GM23338 (cell line): ENCODE measurements at regions not wholly inside any gene's neighbourhood (a gene's known extent, or its start where the extent isn't known, plus 50 kb on each side); places are given as distances from the start of the nearest gene placed in this dataset.

ENCODE experiments used
- ATAC-seq: fragments of 200-7000 bp; cut with Tn5 transposase; 3 replicates; pipeline ENCODE4 v1.9.1; 2020
- DNase-seq: peaks from one replicate; pipeline ENCODE4 v3.0.0-alpha.2; 2015; ENCODE audit warnings: low spot score
- H2AFZ ChIP-seq: fragments of 200-600 bp; sonication (generic); 2 replicates; pipeline ENCODE4 v1.8.0; 2016; ENCODE audit warnings: antibody characterized with exemption, mild to moderate bottlenecking, moderate library complexity
- H3F3A ChIP-seq: fragments of 200-600 bp; sonication (generic); replicated peaks from 2 replicates; pipeline ENCODE4 v1.8.0; 2017; ENCODE audit warnings: antibody characterized with exemption, mixed run types, low read depth
- H3K27ac ChIP-seq: fragments of 200-600 bp; sonication (generic); 2 replicates; pipeline ENCODE4 v1.6.1; 2016; ENCODE audit warnings: low read depth
- H3K27me3 ChIP-seq: fragments of 200-600 bp; sonication (generic); 2 replicates; pipeline ENCODE4 v1.8.0; 2016; ENCODE audit warnings: mild to moderate bottlenecking, mixed run types, moderate library complexity; ENCODE audit not compliant: insufficient read depth
- H3K36me3 ChIP-seq: fragments of 200-600 bp; sonication (generic); 2 replicates; pipeline ENCODE4 v1.8.0; 2016; ENCODE audit warnings: mild to moderate bottlenecking; ENCODE audit not compliant: insufficient read depth
- H3K4me1 ChIP-seq: fragments of 200-600 bp; sonication (generic); 2 replicates; pipeline ENCODE4 v1.8.0; 2016; ENCODE audit warnings: mild to moderate bottlenecking, moderate library complexity; ENCODE audit not compliant: insufficient read depth
- H3K4me2 ChIP-seq: fragments of 200-600 bp; sonication (generic); 2 replicates; pipeline ENCODE4 v1.7.1; 2017; ENCODE audit warnings: mixed run types
- H3K4me3 ChIP-seq: fragments of 200-600 bp; sonication (generic); 2 replicates; pipeline ENCODE4 v1.6.1; 2016; ENCODE audit warnings: mixed run types
- H3K79me2 ChIP-seq: fragments of 200-600 bp; sonication (generic); replicated peaks from 2 replicates; pipeline ENCODE4 v1.8.0; 2017; ENCODE audit warnings: mild to moderate bottlenecking; ENCODE audit not compliant: insufficient read depth
- H3K9me2 ChIP-seq: fragments of 200-600 bp; sonication (generic); 2 replicates; pipeline ENCODE4 v1.8.0; 2017; ENCODE audit not compliant: insufficient read depth
- H4K20me1 ChIP-seq: fragments of 200-600 bp; sonication (generic); replicated peaks from 2 replicates; pipeline ENCODE4 v1.8.0; 2017; ENCODE audit warnings: mild to moderate bottlenecking; ENCODE audit not compliant: insufficient read depth
- H3K27ac Mint-ChIP-seq: 2 replicates; pipeline ENCODE4 v1.8.0; 2020; ENCODE audit warnings: inconsistent platforms, mild to moderate bottlenecking, moderate library complexity, mixed read lengths
- H3K27me3 Mint-ChIP-seq: 3 replicates; pipeline ENCODE4 v1.8.0; 2022; ENCODE audit warnings: low read depth, mild to moderate bottlenecking, moderate library complexity, mixed read lengths, inconsistent platforms; ENCODE audit not compliant: insufficient read depth, poor library complexity
- H3K36me3 Mint-ChIP-seq: 3 replicates; pipeline ENCODE4 v1.8.0; 2021; ENCODE audit warnings: low read depth, mild to moderate bottlenecking, inconsistent platforms, moderate library complexity, mixed read lengths
- H3K4me1 Mint-ChIP-seq: 3 replicates; pipeline ENCODE4 v1.8.0; 2020; ENCODE audit warnings: mild to moderate bottlenecking, inconsistent platforms, mixed read lengths
- H3K4me3 Mint-ChIP-seq: 3 replicates; pipeline ENCODE4 v1.8.0; 2021; ENCODE audit warnings: moderate library complexity, mild to moderate bottlenecking, inconsistent platforms, mixed read lengths
- H3K9me3 Mint-ChIP-seq: 3 replicates; pipeline ENCODE4 v1.8.0; 2020; ENCODE audit warnings: moderate library complexity, mild to moderate bottlenecking, inconsistent platforms, mixed read lengths
- EZH2 ChIP-seq: fragments of 200-600 bp; sonication (generic); IDR thresholded peaks from one replicate; pipeline ENCODE4 v1.8.0; 2017; ENCODE audit warnings: antibody characterized with exemption, mild to moderate bottlenecking, low read depth; ENCODE audit not compliant: unreplicated experiment
- JUNB ChIP-seq: IDR thresholded peaks from one replicate; pipeline ENCODE4 v1.6.1; 2016; ENCODE audit warnings: antibody characterized with exemption; ENCODE audit not compliant: unreplicated experiment
- TF ChIP-seq, protein P1 (sequence below): IDR thresholded peaks from one replicate; pipeline ENCODE4 v1.6.1; 2018; ENCODE audit warnings: antibody characterized with exemption; ENCODE audit not compliant: unreplicated experiment
- TF ChIP-seq, protein P2 (sequence below), 2 experiments: fragments of 200-600 bp in 1 of 2; sonication (generic) in 1 of 2; conservative IDR thresholded peaks; 2 replicates each; pipeline versions ENCODE4 v1.5.1 to v1.6.1; 2016 to 2017; ENCODE audit warnings: antibody characterized with exemption in 2 of 2, low read depth in 2 of 2, mild to moderate bottlenecking in 2 of 2, moderate library complexity in 1 of 2

DNA sequence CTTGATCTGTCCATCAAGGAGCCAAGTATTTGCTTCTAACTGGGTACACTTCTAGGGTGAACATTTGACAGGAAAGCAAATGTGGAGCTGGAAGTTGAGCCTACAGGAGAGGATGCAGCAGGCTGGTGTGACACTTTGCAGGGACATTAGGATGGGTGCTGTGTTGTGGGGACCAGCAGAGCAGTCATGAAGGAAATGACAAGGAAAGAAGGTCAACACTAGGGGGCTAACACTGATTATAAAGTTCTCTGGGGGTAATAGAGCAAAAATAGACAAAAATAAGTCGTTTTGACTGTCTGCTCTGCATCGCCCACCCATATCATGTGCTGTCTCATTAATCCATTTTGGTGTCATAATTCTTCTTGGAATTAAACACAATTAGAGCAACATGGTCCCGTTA, 652.4 kb downstream of the STK39 start:
- no peaks in the 10 kb centered on the region for H4K20me1 ChIP-seq
- peaks cover 4% of the 10 kb centered on the region; the same call in 2 of the 3 replicates for H3K9me3 Mint-ChIP-seq
- ATAC-seq (peak; percentile 47; the same call in 2 of the 3 replicates), DNase-seq (peak; percentile 15)
- no peaks in the 10 kb centered on the region for H3K4me1 Mint-ChIP-seq
- no peaks in the 10 kb centered on the region for H3K4me1 ChIP-seq
- no peaks in the 10 kb centered on the region; the same call in 1 of the 2 replicates for H3K9me2 ChIP-seq
- H2AFZ ChIP-seq, result no peak overlapping the region
- H3K27ac Mint-ChIP-seq, result no peak overlapping the region
- no peaks in the 10 kb centered on the region for H3F3A ChIP-seq
- peaks cover 5% of the 10 kb centered on the region for H3K36me3 Mint-ChIP-seq
- no peak overlapping the region for H3K4me3 ChIP-seq
- no peaks in the 10 kb centered on the region for H3K27me3 Mint-ChIP-seq
- no peaks in the 10 kb centered on the region for H3K79me2 ChIP-seq
- H3K4me2 ChIP-seq, result no peak overlapping the region
- H3K4me3 Mint-ChIP-seq, result no peak overlapping the region
- H3K36me3 ChIP-seq, result no peaks in the 10 kb centered on the region
- H3K27ac ChIP-seq, result no peak overlapping the region
- H3K27me3 ChIP-seq, result no peaks in the 10 kb centered on the region
- TF ChIP-seq, protein P1, sequence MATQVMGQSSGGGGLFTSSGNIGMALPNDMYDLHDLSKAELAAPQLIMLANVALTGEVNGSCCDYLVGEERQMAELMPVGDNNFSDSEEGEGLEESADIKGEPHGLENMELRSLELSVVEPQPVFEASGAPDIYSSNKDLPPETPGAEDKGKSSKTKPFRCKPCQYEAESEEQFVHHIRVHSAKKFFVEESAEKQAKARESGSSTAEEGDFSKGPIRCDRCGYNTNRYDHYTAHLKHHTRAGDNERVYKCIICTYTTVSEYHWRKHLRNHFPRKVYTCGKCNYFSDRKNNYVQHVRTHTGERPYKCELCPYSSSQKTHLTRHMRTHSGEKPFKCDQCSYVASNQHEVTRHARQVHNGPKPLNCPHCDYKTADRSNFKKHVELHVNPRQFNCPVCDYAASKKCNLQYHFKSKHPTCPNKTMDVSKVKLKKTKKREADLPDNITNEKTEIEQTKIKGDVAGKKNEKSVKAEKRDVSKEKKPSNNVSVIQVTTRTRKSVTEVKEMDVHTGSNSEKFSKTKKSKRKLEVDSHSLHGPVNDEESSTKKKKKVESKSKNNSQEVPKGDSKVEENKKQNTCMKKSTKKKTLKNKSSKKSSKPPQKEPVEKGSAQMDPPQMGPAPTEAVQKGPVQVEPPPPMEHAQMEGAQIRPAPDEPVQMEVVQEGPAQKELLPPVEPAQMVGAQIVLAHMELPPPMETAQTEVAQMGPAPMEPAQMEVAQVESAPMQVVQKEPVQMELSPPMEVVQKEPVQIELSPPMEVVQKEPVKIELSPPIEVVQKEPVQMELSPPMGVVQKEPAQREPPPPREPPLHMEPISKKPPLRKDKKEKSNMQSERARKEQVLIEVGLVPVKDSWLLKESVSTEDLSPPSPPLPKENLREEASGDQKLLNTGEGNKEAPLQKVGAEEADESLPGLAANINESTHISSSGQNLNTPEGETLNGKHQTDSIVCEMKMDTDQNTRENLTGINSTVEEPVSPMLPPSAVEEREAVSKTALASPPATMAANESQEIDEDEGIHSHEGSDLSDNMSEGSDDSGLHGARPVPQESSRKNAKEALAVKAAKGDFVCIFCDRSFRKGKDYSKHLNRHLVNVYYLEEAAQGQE, result no peak
- TF ChIP-seq, protein P2, sequence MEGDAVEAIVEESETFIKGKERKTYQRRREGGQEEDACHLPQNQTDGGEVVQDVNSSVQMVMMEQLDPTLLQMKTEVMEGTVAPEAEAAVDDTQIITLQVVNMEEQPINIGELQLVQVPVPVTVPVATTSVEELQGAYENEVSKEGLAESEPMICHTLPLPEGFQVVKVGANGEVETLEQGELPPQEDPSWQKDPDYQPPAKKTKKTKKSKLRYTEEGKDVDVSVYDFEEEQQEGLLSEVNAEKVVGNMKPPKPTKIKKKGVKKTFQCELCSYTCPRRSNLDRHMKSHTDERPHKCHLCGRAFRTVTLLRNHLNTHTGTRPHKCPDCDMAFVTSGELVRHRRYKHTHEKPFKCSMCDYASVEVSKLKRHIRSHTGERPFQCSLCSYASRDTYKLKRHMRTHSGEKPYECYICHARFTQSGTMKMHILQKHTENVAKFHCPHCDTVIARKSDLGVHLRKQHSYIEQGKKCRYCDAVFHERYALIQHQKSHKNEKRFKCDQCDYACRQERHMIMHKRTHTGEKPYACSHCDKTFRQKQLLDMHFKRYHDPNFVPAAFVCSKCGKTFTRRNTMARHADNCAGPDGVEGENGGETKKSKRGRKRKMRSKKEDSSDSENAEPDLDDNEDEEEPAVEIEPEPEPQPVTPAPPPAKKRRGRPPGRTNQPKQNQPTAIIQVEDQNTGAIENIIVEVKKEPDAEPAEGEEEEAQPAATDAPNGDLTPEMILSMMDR (conservative IDR thresholded peaks at IDR 0.05; ENCODE audit: low read depth in 2 of 2), result peak; percentile 32 to 35; a peak in 3 of 4 replicates

DNA sequence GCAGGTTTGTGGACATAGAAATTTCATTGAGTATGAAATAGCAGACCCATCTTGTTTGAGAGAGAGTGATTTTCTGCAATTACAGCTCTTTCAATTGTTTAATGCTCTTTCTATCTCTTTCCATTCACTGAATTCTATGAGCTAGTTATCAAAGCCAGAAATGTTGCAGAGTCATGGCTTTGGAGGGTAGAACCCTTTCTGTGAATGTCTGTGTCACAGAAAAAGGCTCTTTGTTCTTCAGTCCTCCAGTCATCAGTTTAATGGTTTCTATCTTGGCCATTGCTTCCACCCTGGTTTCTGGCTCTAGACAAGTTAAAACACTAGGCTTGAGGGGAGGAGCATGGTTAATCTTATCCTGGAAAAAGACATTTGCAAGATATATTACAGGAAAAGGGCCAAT, 655.0 kb downstream of the STK39 start:
- ATAC-seq (no peak), DNase-seq (no peak)
- peaks cover 2% of the 10 kb centered on the region; the same call in 1 of the 3 replicates for H3K36me3 Mint-ChIP-seq
- TF ChIP-seq, protein P1, result no peak
- TF ChIP-seq JUNB (no peak), EZH2 (no peak)
- TF ChIP-seq, protein P2 (conservative IDR thresholded peaks at IDR 0.05; ENCODE audit: low read depth in 2 of 2), result no peak

More for the DNA sequence above, 655.0 kb downstream of the STK39 start:
- no peaks in the 10 kb centered on the region for H3K27me3 Mint-ChIP-seq
- Histone ChIP-seq H2AFZ (no peak overlapping the region), H3K4me1 (no peaks in the 10 kb centered on the region), H3F3A (no peaks in the 10 kb centered on the region), H3K27me3 (no peaks in the 10 kb centered on the region), H3K4me2 (no peak overlapping the region), H3K4me3 (no peak overlapping the region), H4K20me1 (no peaks in the 10 kb centered on the region), H3K36me3 (no peaks in the 10 kb centered on the region), H3K9me2 (no peaks in the 10 kb centered on the region; the same call in 1 of the 2 replicates), H3K79me2 (no peaks in the 10 kb centered on the region), H3K27ac (no peak overlapping the region)
- no peaks in the 10 kb centered on the region for H3K9me3 Mint-ChIP-seq
- no peak overlapping the region for H3K4me3 Mint-ChIP-seq
- no peaks in the 10 kb centered on the region for H3K4me1 Mint-ChIP-seq
- no peak overlapping the region; the same call in 1 of the 2 replicates for H3K27ac Mint-ChIP-seq
